ENCODE measurements at regions not wholly inside any gene's neighbourhood (a gene's known extent, or its start where the extent isn't known, plus 50 kb on each side); places are given as distances from the start of the nearest gene placed in this dataset.

GRCh38 chr4:175380841-175381240 is 431.2 kb downstream of the GPM6A start:
- TF ChIP-seq, protein P1, sequence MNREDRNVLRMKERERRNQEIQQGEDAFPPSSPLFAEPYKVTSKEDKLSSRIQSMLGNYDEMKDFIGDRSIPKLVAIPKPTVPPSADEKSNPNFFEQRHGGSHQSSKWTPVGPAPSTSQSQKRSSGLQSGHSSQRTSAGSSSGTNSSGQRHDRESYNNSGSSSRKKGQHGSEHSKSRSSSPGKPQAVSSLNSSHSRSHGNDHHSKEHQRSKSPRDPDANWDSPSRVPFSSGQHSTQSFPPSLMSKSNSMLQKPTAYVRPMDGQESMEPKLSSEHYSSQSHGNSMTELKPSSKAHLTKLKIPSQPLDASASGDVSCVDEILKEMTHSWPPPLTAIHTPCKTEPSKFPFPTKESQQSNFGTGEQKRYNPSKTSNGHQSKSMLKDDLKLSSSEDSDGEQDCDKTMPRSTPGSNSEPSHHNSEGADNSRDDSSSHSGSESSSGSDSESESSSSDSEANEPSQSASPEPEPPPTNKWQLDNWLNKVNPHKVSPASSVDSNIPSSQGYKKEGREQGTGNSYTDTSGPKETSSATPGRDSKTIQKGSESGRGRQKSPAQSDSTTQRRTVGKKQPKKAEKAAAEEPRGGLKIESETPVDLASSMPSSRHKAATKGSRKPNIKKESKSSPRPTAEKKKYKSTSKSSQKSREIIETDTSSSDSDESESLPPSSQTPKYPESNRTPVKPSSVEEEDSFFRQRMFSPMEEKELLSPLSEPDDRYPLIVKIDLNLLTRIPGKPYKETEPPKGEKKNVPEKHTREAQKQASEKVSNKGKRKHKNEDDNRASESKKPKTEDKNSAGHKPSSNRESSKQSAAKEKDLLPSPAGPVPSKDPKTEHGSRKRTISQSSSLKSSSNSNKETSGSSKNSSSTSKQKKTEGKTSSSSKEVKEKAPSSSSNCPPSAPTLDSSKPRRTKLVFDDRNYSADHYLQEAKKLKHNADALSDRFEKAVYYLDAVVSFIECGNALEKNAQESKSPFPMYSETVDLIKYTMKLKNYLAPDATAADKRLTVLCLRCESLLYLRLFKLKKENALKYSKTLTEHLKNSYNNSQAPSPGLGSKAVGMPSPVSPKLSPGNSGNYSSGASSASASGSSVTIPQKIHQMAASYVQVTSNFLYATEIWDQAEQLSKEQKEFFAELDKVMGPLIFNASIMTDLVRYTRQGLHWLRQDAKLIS (CRISPR knock-in tag; IDR thresholded peaks at IDR 0.05; ENCODE audit: borderline replicate concordance) = no peak
- TF ChIP-seq, protein P2, sequence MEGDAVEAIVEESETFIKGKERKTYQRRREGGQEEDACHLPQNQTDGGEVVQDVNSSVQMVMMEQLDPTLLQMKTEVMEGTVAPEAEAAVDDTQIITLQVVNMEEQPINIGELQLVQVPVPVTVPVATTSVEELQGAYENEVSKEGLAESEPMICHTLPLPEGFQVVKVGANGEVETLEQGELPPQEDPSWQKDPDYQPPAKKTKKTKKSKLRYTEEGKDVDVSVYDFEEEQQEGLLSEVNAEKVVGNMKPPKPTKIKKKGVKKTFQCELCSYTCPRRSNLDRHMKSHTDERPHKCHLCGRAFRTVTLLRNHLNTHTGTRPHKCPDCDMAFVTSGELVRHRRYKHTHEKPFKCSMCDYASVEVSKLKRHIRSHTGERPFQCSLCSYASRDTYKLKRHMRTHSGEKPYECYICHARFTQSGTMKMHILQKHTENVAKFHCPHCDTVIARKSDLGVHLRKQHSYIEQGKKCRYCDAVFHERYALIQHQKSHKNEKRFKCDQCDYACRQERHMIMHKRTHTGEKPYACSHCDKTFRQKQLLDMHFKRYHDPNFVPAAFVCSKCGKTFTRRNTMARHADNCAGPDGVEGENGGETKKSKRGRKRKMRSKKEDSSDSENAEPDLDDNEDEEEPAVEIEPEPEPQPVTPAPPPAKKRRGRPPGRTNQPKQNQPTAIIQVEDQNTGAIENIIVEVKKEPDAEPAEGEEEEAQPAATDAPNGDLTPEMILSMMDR (IDR thresholded peaks at IDR 0.05) = no peak
- TF ChIP-seq, protein P3, sequence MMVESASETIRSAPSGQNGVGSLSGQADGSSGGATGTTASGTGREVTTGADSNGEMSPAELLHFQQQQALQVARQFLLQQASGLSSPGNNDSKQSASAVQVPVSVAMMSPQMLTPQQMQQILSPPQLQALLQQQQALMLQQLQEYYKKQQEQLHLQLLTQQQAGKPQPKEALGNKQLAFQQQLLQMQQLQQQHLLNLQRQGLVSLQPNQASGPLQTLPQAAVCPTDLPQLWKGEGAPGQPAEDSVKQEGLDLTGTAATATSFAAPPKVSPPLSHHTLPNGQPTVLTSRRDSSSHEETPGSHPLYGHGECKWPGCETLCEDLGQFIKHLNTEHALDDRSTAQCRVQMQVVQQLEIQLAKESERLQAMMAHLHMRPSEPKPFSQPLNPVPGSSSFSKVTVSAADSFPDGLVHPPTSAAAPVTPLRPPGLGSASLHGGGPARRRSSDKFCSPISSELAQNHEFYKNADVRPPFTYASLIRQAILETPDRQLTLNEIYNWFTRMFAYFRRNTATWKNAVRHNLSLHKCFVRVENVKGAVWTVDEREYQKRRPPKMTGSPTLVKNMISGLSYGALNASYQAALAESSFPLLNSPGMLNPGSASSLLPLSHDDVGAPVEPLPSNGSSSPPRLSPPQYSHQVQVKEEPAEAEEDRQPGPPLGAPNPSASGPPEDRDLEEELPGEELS (CRISPR knock-in tag; IDR thresholded peaks at IDR 0.05) = no peak
- TF ChIP-seq ZNF121 (CRISPR knock-in tag; IDR thresholded peaks at IDR 0.05) (no peak), IRF2 (CRISPR knock-in tag; IDR thresholded peaks at IDR 0.05; ENCODE audit: borderline replicate concordance, low read depth) (no peak), GTF2I (CRISPR knock-in tag; conservative IDR thresholded peaks at IDR 0.05) (no peak), SP1 (CRISPR knock-in tag; conservative IDR thresholded peaks at IDR 0.05) (no peak), MLX (CRISPR knock-in tag; IDR thresholded peaks at IDR 0.05) (no peak)
- TF ChIP-seq, protein P4, sequence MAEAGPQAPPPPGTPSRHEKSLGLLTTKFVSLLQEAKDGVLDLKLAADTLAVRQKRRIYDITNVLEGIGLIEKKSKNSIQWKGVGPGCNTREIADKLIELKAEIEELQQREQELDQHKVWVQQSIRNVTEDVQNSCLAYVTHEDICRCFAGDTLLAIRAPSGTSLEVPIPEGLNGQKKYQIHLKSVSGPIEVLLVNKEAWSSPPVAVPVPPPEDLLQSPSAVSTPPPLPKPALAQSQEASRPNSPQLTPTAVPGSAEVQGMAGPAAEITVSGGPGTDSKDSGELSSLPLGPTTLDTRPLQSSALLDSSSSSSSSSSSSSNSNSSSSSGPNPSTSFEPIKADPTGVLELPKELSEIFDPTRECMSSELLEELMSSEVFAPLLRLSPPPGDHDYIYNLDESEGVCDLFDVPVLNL (CRISPR knock-in tag; IDR thresholded peaks at IDR 0.05; ENCODE audit: borderline replicate concordance, low read depth) = no peak

Data from WTC11 (cell line).